ENCODE measurements at regions not wholly inside any gene's neighbourhood (a gene's known extent, or its start where the extent isn't known, plus 50 kb on each side); places are given as distances from the start of the nearest gene placed in this dataset.

DNA sequence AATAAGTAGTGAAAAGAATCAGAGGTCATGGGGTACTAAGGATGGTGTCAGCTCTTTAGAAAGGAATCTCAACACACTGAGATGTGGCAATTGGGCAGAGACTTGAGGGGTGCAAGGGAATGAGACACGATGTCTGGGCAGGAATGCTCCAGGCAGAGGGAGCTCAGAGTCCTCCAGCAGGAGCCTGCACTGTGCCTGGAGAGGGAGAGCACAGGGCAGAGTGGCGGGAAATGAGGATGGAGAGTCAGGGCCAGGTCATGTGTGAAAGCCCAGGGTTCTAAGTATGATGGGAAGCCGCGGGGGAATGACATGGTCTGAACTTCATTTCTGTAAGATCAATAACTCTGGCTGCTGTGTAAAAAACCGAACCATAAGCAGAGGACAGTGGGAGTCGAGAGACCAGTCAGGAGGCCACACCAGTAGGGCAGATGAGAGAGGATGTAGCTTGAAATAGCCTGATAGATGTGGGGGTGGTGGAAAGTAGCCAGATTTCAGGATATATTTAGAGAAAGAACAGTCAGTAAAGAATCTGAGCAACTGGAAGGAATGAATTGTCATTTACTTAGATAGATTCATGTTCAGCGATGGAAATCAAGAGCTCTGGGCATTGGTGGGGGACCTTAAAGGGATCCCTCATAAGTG lies 133.4 kb upstream of the DTNBP1 start:
- no peak for DNase-seq

DNA sequence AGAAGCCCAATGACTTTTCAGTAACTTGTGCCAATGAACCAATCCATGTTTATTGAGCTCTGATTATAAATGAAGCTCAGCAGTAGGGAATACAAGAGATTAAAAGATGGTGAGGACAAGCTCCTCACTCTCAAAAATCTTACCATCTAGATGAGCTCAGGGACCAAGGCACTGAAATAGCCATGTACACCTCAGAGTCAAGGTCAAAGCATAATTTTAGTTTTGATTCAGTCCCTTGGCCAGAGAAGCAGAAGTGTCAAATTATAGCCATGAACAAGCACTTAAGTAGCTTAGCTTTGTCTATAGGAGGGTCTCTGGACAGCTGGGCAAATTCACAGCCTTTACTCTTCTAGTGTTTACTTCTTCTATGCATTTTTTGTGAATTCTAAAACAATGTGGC lies 131.0 kb upstream of the DTNBP1 start:
- DNase-seq, result no peak

DNA sequence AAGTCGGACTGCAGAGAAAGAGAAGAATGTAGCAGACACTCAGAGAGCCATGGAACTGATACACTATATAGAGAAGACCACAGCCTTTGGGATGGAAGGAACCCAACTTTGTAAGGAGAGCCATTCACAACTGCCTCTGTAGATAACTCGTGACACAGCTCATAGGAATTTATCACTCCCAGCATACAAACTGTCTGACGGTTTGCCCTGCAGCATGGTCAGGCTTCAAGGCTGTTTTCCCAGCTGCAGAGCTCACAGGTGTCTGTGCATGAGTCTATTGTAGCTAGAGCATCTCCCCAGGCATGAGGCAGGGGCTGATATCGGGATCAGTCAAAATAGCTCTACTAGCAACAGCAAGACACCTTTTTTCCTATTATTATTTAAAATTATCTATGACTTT lies 130.5 kb upstream of the DTNBP1 start:
- no peak for DNase-seq

DNA sequence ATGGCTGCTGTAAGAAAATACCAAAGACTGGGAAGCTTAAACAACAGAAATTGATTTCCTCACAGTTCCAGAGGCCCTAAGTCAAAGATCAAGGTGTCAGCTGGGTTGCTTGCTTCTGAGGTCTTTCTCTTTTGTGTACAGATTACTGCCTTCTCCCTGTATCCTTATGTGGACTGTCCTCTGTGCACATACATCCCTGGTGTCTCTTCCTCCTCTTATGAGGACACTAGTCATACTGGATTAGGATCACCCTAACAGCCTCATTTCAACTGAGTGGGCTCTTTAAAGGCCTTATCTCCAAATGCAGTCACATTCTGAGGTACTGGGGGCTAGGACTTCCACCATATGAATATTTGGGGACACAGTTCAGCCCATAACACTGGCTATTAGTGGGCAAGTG lies 130.0 kb upstream of the DTNBP1 start:
- no peak for DNase-seq

DNA sequence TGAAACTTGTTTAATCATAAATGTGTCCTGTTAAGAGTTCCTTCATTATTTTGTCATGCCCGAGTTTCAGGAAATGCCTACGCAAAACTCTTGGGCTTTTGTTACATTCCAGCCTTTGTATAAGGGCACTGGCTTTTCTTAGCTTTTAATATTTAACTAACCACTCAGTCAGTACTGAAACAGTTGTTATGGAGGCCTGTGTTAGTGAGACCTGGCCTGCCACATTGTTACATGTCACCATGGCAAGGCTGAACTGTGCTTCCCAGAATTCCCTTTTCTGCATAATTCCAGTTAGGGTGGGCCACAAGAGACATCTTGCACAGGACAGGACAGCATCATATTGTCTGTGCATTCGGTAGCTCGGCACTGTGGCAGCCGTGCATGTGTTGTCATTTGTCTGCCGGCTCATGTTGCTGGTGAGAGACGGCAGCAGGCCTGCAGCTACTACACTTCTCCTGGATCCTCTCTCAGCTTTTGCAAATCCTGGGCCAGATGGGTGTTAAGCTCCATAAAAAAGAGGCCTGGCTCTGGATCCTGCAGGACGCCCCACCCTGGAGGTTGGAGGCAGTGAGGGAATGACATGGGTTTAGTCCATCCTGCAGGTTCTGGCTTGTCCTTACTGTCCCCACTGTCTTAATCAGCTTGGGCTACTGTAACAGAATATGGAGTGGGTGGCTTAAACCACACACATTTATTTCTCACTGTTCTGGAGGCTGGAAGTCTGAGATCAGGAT lies 128.8 kb upstream of the DTNBP1 start:
- DNase-seq, result no peak

DNA sequence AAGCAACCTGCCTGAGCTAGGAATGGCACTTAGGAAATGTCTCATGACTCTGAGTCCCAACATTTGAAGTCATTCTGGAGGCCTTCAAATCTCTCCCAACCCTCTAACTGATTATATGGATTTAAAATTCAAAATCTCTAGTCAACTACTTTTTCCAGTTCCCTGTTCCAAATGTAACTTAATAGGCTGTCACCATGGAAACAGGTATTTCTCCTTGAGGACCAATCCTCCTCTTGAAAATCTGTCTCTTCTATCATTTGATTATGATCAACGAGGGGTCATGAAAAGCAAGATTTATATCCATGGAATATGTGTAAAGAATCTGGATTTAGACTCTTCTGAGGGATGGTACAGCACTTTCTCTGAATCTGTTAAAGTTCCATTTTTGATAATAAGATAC lies 127.3 kb upstream of the DTNBP1 start:
- DNase-seq, result no peak

DNA sequence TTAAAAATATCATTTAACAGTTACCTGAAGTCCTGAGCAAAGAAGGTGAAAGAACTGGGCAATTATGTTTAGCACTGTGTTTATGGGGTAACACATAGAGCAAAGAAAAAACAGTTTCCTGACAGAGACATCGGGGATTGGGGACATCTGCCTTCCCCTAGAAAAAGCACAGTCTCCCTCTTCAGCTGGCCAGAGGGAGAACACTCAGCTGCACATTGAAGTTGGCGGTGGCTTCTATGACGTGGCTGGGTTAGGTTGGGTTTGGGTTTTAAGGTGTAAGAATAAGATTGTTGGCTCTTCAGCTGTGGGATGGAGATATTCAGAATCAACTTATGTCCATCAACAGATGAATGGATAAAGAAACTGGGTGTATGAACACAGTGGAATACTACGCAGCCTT lies 124.0 kb upstream of the DTNBP1 start:
- DNase-seq, result no peak

DNA sequence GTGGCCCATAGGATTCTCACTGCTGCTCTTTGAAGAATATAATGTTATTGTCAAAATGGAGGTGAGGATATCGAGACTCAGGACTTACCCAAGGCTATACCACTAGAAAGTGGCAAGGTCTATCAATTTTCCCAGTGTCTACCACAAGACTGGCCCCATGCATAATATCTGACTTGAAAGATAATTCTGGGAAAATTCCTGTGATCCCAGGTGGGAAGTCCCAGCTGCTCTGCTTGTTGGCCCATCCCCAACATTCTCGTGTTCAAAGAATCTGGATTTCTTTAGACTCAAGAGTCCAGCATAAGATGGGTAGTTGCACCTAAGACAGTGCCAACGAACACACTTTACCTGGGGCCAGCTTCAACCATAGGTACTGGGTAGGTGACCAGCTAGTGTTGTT lies 120.7 kb upstream of the DTNBP1 start:
- DNase-seq, result no peak

DNA sequence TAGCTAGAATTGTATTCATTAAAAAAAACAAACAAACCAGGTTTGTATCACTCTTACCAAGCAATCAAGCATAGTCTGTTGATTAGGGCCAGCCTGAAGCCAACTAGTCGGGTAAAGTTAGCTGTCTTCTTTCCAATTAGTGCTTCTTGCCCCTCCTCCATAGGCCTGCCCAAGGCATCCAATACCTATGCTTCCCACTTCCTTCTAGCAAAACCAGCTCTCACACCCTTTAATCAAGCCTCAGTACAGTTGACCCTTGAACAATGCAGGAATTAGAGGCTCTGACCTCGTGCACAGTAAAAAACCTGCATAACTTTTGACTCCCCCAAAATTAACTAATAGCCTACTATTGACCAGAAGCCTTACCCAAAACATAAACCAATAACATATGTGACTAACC lies 119.1 kb upstream of the DTNBP1 start:
- no peak for DNase-seq

DNA sequence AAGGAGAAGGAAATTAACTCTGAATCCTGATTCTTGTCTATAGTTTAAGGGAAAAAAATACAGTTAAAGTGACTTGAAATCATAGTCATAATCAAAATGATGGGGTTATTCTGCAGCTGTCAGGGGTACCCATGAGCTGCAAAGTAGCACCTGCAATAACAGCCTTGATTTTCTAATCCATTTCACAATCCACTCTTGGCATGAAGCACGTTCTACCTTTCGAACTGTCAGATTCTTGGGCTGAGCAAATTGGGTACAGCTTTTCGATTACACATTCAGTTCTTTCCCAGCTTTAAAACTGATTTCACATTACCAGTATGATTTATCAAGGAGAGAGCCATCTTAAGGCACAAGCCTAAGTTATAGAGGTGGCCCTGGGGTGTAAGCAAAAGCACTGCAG lies 118.5 kb upstream of the DTNBP1 start:
- DNase-seq, result no peak

DNA sequence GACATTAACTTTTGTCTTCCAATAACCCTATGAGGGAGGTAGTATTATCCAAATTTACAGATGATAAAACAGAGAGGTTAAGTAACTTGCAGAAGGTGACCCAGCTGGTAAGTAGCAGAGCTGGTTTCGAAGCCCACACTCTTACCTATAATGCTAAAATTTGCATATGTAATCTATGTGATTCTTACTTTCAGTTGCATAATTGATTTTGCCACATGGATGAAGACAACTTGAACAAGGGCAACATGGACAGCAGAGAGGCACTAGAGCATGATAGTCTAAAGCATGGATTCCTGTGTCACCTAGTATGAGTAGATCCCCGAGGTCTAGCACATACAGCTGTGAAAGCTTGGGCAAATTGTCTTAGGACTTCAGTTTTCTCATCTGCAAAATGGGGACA lies 117.6 kb upstream of the DTNBP1 start:
- no peak for DNase-seq

DNA sequence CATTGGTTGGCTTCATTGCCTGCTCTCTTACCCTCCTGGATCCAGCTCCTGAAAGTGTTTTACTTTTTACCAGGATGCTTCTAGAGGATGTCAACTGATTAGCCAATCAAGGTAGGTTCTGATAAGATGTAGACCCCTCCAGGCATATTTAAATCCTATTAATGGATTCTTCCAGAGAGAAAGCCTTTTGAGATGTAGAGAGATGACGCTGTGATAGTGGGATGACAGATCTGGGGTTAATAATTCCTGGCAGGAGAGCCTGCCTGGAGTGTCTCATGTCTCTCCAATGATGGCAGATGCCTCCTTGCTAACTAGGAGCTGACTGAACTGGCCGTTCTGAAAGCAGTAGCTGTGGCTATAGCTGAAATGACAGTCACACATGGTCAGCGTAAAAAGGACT lies 116.9 kb upstream of the DTNBP1 start:
- DNase-seq, result no peak

DNA sequence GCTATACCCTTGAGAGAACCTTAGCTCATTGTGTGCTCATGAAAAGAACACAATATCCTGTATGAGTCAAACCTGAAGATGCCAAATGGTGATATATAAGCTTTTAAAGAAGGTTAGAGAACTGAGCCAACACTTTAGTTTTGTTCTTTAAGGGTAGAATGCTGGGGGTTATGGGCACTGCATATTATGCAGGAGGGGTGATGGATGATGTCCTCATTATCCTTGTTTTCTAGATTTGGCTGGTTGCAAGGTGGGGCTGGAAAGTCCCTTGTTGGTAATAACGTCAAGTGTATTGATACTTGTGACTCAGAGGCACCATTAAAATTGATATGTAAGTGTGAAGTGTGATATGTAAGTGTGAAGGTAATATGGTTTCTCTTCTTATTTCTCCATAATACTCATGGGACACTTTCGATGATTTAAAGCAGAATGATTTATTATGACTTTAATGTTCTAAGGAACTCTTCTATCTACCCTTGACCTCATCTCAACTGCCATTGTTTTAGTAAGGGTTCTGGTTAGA lies 113.7 kb upstream of the DTNBP1 start:
- peak; percentile 64 for DNase-seq

DNA sequence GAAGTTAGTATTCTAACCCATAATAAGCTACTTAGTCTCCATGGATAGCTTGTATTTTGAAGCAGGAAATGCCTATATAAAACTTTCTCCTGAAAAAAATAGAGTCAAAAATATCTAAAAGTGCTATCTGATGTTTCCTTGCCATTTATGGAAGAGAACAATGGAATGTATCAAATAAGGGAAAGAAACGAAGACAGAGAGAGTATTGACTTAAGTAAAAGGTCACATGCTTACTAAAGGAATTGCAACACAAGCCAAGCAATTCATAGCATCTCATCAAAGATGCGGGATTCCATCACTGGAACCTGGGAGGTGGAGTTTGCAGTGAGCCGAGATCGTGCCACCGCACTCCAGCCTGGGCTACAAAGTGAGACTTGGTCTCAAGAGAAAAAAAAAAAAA lies 112.9 kb upstream of the DTNBP1 start:
- no peak for DNase-seq

DNA sequence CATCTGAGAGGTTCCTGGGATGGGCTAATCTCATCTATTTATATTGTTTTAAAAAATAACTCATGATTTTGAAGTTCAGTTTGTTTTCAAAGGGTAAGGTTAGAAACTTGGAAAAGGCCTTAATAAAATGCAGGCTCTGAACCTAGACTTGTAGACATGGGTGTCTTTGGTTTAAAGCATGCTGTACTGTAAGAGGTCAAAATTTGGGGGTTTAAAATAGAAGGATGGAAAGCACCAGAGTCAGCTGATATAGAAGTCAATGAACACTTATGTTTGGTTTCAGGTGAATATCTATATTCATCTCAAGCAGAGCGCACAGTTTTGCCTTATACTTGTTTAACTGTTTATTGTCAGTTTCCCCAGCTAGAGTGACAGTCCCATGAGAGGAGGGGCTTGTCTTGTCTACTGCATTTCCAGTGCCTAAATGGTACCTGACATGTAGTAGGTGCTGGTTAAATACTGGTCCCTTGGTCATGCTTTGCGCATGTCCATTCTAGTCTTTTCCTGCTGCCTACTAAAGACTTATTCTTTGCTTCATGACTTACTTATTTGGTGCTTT lies 112.3 kb upstream of the DTNBP1 start:
- no peak for DNase-seq

DNA sequence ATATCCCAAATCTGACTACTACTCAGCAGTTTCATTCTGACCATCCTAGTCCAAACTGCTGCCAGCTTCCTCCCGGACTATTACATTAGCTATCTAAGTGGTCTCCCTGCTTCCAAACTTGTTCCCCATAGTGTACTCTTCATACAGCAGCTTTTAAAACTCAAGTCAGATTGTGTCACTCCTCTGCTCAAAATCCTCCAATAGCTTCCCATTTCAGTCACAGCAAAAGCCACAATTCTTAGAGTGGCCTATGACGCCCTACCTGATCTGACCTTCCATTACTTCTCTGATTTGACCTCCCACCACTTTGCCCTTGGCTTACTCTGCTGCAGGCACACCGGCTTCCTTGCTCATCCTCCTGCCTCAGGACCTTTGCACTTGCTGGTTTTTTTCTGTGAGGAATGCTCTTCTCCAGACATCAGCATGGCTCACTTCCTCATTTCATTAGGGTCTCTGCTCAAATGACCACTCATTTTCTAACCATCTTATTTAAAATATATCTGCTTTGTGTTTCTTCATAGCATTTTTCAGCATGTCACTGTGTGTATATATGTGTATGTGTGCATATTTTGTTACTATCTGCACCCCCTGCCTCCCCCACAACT lies 111.1 kb upstream of the DTNBP1 start:
- DNase-seq, result no peak

DNA sequence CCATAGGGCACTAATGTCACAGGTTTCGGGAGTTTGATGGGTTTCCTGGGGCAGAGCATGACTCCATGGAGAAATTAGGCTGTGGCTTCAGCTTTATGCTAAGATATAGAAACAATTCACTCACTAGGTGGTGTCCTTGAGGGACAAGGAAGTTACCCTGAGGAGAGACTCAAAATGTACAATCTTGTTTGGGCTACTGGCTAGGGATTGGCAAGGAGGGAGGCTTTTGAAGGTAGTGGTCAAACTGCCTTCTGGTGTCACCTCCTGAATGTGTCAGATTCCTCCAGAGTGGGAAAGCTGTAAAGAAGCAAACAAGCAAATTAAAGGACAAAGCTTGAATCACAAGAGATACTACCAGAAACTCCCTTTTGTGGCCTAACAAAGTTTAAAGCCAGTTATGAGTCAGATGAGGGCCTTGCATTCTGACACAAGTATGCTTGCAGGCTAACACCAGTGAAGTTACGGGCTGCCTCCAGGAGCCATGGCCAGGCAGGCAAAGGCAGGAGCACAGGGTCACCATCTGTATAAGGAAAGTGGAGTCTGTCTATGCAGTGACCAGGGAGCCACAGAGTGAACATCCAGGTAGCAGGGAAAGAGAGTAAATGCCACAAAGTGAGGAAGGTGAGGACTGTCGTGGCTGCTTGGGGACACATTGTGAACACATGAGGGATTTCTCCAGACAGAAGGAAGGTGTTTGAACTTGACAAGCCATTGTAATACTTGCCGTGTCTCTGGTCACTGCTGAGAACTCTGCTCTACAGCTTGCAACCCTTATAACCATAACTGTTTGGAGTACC lies 107.7 kb upstream of the DTNBP1 start:
- DNase-seq, result peak; percentile 38

DNA sequence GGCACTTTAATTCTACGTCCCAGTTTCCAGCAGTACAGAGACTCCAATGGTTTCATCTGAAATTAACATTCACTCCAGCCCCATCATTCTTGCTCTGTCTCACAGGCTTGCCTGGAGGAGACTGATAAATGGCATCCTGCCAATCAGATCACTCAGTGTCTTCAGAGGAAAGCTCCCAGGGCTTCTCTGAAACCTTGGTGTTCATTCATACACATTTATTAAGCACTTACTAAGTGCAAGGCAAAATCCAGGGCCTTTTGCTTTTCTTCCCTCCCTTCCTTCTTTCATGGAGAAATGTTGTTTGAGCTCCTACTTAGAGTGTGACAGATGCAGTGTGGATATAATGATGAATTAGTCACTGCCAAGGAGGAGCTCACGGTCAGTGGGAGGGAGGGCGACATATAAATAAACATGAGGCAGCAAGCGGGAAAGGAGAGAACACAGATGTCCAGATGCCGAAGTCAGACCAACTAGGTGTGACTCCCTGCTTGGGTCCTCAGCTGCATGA lies 106.7 kb upstream of the DTNBP1 start:
- no peak for DNase-seq

DNA sequence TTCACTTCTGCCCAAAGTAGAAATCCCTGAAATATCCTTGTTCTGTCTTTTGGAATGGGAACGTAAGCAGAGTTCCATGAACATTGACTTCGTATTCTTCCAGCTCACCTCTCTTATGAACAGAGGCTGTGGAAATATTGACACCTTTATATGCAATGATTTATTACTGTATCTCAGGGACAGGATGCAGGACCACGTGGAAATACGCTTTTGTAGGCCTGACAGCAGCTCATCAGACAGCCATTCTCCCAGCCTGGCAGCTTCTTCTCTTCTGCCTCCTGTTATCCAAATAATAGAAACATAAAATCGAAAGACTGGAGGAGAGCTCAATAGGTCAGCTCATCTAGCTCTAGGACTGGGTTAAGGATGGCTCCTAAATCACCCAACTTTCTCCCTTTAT lies 106.2 kb upstream of the DTNBP1 start:
- DNase-seq, result no peak

DNA sequence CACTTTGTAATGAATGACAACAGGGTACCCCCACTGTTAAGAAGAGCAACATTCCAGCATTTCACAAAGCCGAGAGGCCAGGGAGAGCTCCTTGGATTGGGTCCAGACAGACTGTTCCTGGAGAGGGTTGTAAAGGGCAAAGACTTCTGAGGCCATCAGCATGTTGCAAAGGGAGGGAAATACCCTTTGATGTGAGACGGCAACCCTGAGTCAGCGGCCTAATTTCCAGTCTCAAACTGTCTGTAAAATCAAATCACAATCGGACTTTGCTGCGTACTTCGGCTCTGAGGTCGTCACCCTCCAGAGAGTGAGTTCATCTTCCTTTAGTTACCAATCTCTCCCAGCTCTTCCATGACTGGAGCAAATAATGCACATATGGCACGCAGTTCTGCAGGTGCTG lies 101.0 kb upstream of the DTNBP1 start:
- peak; percentile 36 for DNase-seq

DNA sequence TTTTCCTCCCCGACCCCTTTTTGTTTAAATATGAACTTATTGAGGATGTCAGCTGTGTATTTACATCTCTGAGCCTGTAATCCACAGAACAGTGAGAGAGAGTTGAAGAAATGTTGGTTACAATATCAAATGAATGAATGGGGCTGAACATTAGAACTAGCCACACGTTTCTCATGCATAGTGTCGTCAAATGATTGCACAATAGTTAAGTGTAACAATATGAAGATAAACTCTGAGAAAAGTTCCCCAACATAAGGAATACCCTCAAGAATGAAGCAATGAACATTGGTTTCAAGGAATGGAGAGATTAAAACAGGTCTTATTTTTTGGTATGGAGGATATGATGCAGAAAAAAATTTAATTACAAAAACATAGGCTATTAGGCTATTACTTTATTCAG lies 100.5 kb upstream of the DTNBP1 start:
- DNase-seq, result no peak

DNA sequence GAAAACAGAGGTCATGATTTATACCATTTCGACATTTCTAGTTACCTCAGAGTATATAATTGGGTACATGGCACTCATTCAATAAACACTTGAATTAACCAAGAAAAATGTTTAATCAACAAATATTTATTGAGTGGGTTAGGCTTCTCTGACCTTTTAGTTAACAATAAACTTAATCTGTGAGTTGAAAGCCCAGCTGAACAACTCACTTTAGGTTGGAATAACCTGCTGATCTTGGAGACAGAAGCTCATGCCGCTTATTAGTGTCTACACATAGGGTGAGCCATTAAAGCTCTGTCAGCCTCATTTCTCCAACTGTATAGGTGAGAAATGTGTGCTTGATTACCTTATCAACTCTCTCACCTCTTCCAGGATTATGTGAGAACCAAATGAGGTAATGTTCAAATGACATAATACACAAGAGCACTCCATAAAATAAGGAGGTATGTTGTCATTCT lies 98.2 kb upstream of the DTNBP1 start:
- DNase-seq, result no peak
